ENCODE measurements at regions not wholly inside any gene's neighbourhood (a gene's known extent, or its start where the extent isn't known, plus 50 kb on each side); places are given as distances from the start of the nearest gene placed in this dataset.

GRCh38 chr9:80496901-80497556 lies 925.3 kb downstream of the TLE4 start:
- H3K27me3 ChIP-seq (replicated peaks in 1 of 2; ENCODE audit: control insufficient read depth in 2 of 2, insufficient read depth in 2 of 2, low read length in 1 of 2) = no peaks in the 10 kb centered on the region
- in situ Hi-C loops (cut with MboI) = no loop called here
- intact Hi-C loops (cut with micrococcal nuclease; ENCODE audit: unreplicated experiment) = no loop called here
- no peaks in the 10 kb centered on the region for H3K4me1 ChIP-seq (ENCODE audit: control insufficient read depth, insufficient read depth, low read length)
- ChIA-PET SMC1A (ENCODE audit: uncharacterized antibody, unreplicated experiment) (interaction anchor here (0.6 to 1.7 kb wide), 2 partner anchors 8 to 153 kb away, joined by 3 to 4 read pairs; no protein-coding TSS in a partner anchor), RAD21 (ENCODE audit: unreplicated experiment) (no interaction called here), POLR2A (no interaction called here), CTCF (no interaction called here)
- no peaks in the 10 kb centered on the region for H3K9me3 ChIP-seq (replicated peaks; ENCODE audit: control insufficient read depth, insufficient read depth, low read length)
- no peaks in the 10 kb centered on the region for H3K79me2 ChIP-seq (ENCODE audit: control insufficient read depth, insufficient read depth, low read length)
- H3K36me3 ChIP-seq (ENCODE audit: control insufficient read depth in 2 of 2, insufficient read depth in 2 of 2, low read length in 1 of 2) = no peaks in the 10 kb centered on the region
- ATAC-seq (no peak), DNase-seq (ENCODE audit: low read depth, low spot score) (no peak), FAIRE-seq (no peak)
- no peak for TF ChIP-seq TCF3 (IDR thresholded peaks at IDR 0.05; ENCODE audit: borderline replicate concordance, insufficient read depth, low read depth, low read length)
- no peak for TF ChIP-seq SRF (IDR thresholded peaks at IDR 0.05; ENCODE audit: low read depth in 2 of 2, low read length in 2 of 2)
- BruUV-seq (replicated peaks) = no TSS peak
- H3K27ac ChIP-seq (ENCODE audit: control insufficient read depth, insufficient read depth) = no peak overlapping the region
- H4K20me1 ChIP-seq (ENCODE audit: control insufficient read depth, insufficient read depth) = no peaks in the 10 kb centered on the region
- no peak overlapping the region for H3K9ac ChIP-seq (ENCODE audit: control insufficient read depth, insufficient read depth, low read length)
- H3K4me3 ChIP-seq = no peak overlapping the region
- no peak overlapping the region for H3K4me2 ChIP-seq (ENCODE audit: control insufficient read depth, insufficient read depth)
- H2AFZ ChIP-seq (ENCODE audit: control insufficient read depth, low read depth, low read length) = no peak overlapping the region
- WGBS (ENCODE audit: insufficient coverage, insufficient replicate concordance, low lambda C conversion rate, missing lambda C conversion rate) = 44% methylated on average over 12 of the region's 12 CpGs

GRCh38 chr9:80493258-80493657 lies 921.5 kb downstream of the TLE4 start:
- no peak for TF ChIP-seq ATF3 (IDR thresholded peaks at IDR 0.05; ENCODE audit: borderline replicate concordance, extremely low read depth, low read depth, low read length)
- H3K4me1 ChIP-seq (ENCODE audit: control insufficient read depth, insufficient read depth, low read length) = no peaks in the 10 kb centered on the region
- RAD21 ChIA-PET (ENCODE audit: unreplicated experiment) = no interaction called here
- BruUV-seq (replicated peaks) = no TSS peak
- intact Hi-C loops (cut with micrococcal nuclease; ENCODE audit: unreplicated experiment) = no loop called here
- no peak overlapping the region for H3K9ac ChIP-seq (ENCODE audit: control insufficient read depth, insufficient read depth, low read length)
- DNase-seq (ENCODE audit: low read depth, low spot score) (no peak), ATAC-seq (no peak), FAIRE-seq (no peak)
- in situ Hi-C loops (cut with MboI) = no loop called here
- no peaks in the 10 kb centered on the region for H3K36me3 ChIP-seq (ENCODE audit: control insufficient read depth in 2 of 2, insufficient read depth in 2 of 2, low read length in 1 of 2)
- CTCF ChIA-PET = no interaction called here
- no peak overlapping the region for H3K27ac ChIP-seq (ENCODE audit: control insufficient read depth, insufficient read depth)
- no peaks in the 10 kb centered on the region for H3K27me3 ChIP-seq (replicated peaks in 1 of 2; ENCODE audit: control insufficient read depth in 2 of 2, insufficient read depth in 2 of 2, low read length in 1 of 2)
- H2AFZ ChIP-seq (ENCODE audit: control insufficient read depth, low read depth, low read length) = no peak overlapping the region
- no peak overlapping the region for H3K4me2 ChIP-seq (ENCODE audit: control insufficient read depth, insufficient read depth)
- no peaks in the 10 kb centered on the region for H3K9me3 ChIP-seq (replicated peaks; ENCODE audit: control insufficient read depth, insufficient read depth, low read length)
- SMC1A ChIA-PET (ENCODE audit: uncharacterized antibody, unreplicated experiment) = interaction anchor here (0.7 to 1.9 kb wide), 2 partner anchors 8 to 9 kb away, joined by 3 to 7 read pairs; no protein-coding TSS in a partner anchor
- POLR2A ChIA-PET = no interaction called here
- H4K20me1 ChIP-seq (ENCODE audit: control insufficient read depth, insufficient read depth) = no peaks in the 10 kb centered on the region
- H3K4me3 ChIP-seq = no peak overlapping the region
- H3K79me2 ChIP-seq (ENCODE audit: control insufficient read depth, insufficient read depth, low read length) = no peaks in the 10 kb centered on the region

Data from GM12878 (cell line).